AG09309 (cell line): ENCODE measurements at regions not wholly inside any gene's neighbourhood (a gene's known extent, or its start where the extent isn't known, plus 50 kb on each side); places are given as distances from the start of the nearest gene placed in this dataset.

Experiments used
- DNase-seq: peaks from one replicate; pipeline ENCODE4 v3.0.0-alpha.2; 2010; ENCODE audit warnings: low read depth
- H3K4me3 ChIP-seq: 2 replicates; pipeline ENCODE4 v1.5.1; 2011; ENCODE audit warnings: mild to moderate bottlenecking, low read depth, low read length, moderate library complexity; ENCODE audit not compliant: control insufficient read depth
- TF ChIP-seq, protein P1 (sequence below): IDR thresholded peaks from 2 replicates; pipeline ENCODE4 v1.5.1; 2011; ENCODE audit warnings: mild to moderate bottlenecking, low read depth, low read length, inconsistent platforms; ENCODE audit not compliant: insufficient read depth, control insufficient read depth; ENCODE audit errors: missing control alignments

DNA sequence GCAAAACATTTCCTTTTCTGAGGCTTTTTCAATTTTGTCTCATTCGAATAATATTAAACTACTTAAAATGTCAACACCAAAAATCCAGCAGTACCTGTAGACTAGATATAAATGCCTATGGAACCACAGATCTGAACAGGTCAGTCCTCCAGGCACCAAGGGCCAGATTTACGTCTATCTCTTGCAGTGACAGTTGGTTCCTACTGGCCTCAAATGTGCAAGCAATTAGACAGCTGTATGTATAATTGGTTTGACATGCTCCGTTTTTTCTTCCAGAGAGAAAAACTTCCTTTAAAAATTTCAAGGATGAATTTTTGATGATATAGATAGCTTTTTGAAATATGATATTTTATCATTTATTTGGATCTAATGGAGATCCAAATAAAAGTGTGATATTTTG lies 443.8 kb upstream of the POU3F3 start:
- TF ChIP-seq, protein P1, sequence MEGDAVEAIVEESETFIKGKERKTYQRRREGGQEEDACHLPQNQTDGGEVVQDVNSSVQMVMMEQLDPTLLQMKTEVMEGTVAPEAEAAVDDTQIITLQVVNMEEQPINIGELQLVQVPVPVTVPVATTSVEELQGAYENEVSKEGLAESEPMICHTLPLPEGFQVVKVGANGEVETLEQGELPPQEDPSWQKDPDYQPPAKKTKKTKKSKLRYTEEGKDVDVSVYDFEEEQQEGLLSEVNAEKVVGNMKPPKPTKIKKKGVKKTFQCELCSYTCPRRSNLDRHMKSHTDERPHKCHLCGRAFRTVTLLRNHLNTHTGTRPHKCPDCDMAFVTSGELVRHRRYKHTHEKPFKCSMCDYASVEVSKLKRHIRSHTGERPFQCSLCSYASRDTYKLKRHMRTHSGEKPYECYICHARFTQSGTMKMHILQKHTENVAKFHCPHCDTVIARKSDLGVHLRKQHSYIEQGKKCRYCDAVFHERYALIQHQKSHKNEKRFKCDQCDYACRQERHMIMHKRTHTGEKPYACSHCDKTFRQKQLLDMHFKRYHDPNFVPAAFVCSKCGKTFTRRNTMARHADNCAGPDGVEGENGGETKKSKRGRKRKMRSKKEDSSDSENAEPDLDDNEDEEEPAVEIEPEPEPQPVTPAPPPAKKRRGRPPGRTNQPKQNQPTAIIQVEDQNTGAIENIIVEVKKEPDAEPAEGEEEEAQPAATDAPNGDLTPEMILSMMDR, result no peak
- H3K4me3 ChIP-seq, result no peak overlapping the region
- no peak for DNase-seq

GRCh38 chr2:104412384-104412783 lies 441.5 kb upstream of the POU3F3 start:
- no peak overlapping the region for H3K4me3 ChIP-seq
- TF ChIP-seq, protein P1, result peak; percentile 7
- DNase-seq, result no peak

GRCh38 chr2:104413890-104414289 lies 440.0 kb upstream of the POU3F3 start:
- TF ChIP-seq, protein P1, result no peak
- DNase-seq, result no peak
- H3K4me3 ChIP-seq, result no peak overlapping the region

- TF ChIP-seq, protein P1, result no peak
- DNase-seq, result no peak
- no peak overlapping the region for H3K4me3 ChIP-seq
Observed at GRCh38 chr2:104415284-104415683, 438.6 kb upstream of the POU3F3 start.

- TF ChIP-seq, protein P1, result no peak
- no peak for DNase-seq
Observed at GRCh38 chr2:104416339-104417000, 437.4 kb upstream of the POU3F3 start.

GRCh38 chr2:104420420-104420819 lies 433.5 kb upstream of the POU3F3 start:
- TF ChIP-seq, protein P1, result no peak
- no peak for DNase-seq
- H3K4me3 ChIP-seq, result no peak overlapping the region

More at GRCh38 chr2:104416339-104417000, 437.4 kb upstream of the POU3F3 start:
- no peak overlapping the region for H3K4me3 ChIP-seq
